HL-60 (cell line): ENCODE measurements at regions not wholly inside any gene's neighbourhood (a gene's known extent, or its start where the extent isn't known, plus 50 kb on each side); places are given as distances from the start of the nearest gene placed in this dataset.

Experiments used
- POLR2AphosphoS5 ChIP-seq: IDR thresholded peaks from 2 replicates; pipeline ENCODE4 v1.6.1; 2012; ENCODE audit warnings: low read depth
- SPI1 ChIP-seq: IDR thresholded peaks from 2 replicates; pipeline ENCODE4 v1.6.1; 2012; ENCODE audit warnings: low read depth, mild to moderate bottlenecking, borderline replicate concordance
- TF ChIP-seq, protein P1 (sequence below): IDR thresholded peaks from one replicate; pipeline ENCODE4 v1.5.1; 2011; ENCODE audit warnings: low read length, control low read depth, inconsistent platforms; ENCODE audit not compliant: insufficient read depth
- TF ChIP-seq, protein P2 (sequence below): IDR thresholded peaks from 2 replicates; pipeline ENCODE4 v1.6.1; 2012; ENCODE audit warnings: low read depth; ENCODE audit not compliant: insufficient replicate concordance

DNA sequence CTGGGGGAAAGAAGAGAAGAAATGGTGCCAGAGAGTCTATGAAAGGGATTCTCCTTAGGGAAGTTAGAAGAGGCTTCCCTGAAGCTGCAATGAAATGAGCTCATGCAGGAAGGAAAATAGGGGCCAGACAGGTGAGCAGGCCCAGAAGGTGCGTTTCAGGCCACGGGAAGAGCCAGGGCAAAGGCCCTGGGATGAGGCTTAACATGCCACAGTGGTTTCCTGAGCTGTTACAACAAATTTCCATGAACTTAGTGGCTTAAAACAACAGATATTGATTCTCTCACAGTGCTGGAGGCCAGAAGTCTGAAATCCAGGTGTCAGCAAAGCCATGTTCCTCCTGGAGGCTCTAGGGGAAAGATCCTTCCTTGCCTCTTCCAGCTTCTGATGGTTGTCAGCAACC is 167.9 kb downstream of the TFAP2C start:
- TF ChIP-seq, protein P1, sequence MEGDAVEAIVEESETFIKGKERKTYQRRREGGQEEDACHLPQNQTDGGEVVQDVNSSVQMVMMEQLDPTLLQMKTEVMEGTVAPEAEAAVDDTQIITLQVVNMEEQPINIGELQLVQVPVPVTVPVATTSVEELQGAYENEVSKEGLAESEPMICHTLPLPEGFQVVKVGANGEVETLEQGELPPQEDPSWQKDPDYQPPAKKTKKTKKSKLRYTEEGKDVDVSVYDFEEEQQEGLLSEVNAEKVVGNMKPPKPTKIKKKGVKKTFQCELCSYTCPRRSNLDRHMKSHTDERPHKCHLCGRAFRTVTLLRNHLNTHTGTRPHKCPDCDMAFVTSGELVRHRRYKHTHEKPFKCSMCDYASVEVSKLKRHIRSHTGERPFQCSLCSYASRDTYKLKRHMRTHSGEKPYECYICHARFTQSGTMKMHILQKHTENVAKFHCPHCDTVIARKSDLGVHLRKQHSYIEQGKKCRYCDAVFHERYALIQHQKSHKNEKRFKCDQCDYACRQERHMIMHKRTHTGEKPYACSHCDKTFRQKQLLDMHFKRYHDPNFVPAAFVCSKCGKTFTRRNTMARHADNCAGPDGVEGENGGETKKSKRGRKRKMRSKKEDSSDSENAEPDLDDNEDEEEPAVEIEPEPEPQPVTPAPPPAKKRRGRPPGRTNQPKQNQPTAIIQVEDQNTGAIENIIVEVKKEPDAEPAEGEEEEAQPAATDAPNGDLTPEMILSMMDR: no peak
- no peak for TF ChIP-seq POLR2AphosphoS5
- TF ChIP-seq SPI1: no peak
- TF ChIP-seq, protein P2, sequence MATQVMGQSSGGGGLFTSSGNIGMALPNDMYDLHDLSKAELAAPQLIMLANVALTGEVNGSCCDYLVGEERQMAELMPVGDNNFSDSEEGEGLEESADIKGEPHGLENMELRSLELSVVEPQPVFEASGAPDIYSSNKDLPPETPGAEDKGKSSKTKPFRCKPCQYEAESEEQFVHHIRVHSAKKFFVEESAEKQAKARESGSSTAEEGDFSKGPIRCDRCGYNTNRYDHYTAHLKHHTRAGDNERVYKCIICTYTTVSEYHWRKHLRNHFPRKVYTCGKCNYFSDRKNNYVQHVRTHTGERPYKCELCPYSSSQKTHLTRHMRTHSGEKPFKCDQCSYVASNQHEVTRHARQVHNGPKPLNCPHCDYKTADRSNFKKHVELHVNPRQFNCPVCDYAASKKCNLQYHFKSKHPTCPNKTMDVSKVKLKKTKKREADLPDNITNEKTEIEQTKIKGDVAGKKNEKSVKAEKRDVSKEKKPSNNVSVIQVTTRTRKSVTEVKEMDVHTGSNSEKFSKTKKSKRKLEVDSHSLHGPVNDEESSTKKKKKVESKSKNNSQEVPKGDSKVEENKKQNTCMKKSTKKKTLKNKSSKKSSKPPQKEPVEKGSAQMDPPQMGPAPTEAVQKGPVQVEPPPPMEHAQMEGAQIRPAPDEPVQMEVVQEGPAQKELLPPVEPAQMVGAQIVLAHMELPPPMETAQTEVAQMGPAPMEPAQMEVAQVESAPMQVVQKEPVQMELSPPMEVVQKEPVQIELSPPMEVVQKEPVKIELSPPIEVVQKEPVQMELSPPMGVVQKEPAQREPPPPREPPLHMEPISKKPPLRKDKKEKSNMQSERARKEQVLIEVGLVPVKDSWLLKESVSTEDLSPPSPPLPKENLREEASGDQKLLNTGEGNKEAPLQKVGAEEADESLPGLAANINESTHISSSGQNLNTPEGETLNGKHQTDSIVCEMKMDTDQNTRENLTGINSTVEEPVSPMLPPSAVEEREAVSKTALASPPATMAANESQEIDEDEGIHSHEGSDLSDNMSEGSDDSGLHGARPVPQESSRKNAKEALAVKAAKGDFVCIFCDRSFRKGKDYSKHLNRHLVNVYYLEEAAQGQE: no peak
